ENCODE measurements at regions not wholly inside any gene's neighbourhood (a gene's known extent, or its start where the extent isn't known, plus 50 kb on each side); places are given as distances from the start of the nearest gene placed in this dataset.

DNA sequence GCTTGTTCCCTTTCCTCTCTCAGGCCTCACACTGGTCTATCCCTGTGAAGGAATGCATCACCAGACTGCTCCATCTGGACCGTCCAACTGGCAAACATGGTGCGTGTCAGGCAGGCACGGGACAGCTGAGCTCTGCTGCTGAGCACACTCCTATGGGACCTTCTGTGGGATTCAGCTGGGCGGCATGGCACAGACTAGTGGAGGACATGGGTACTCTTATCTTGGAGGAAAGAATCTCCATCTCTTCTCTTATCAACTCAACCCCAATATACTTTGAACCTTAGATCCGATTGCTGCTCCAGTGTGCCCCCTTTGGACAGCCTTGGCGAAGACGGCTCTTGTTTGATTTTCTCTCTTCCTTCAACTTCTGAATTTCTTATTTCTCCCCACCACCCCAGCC lies 593.6 kb downstream of the ETS1 start:
- no TSS peak for BruUV-seq (replicated peaks)
- dilution Hi-C loops (cut with HindIII; ENCODE audit: low sequenced_read_pairs, unreplicated experiment) (no loop called here), intact Hi-C loops (cut with micrococcal nuclease) (no loop called here), in situ Hi-C loops (cut with MboI; ENCODE audit: low sequenced_read_pairs) (no loop called here)
- peak overlapping the region; percentile 38 for H2BK120ac ChIP-seq (ENCODE audit: low read depth, low read length)
- H2AK5ac ChIP-seq (ENCODE audit: low read depth, low read length), result peak overlapping the region; percentile 52; the same call in 1 of the 2 replicates
- H3K4me2 ChIP-seq (ENCODE audit: low read depth, low read length), result no peak overlapping the region
- peak overlapping the region in 1 of 2 experiments; percentile 62; a peak in 1 of 4 replicates for H4K8ac ChIP-seq (ENCODE audit: low read depth in 2 of 2, low read length in 2 of 2)
- no CpG with 5 or more reads among the region's 7 CpGs for WGBS, 2 experiments (ENCODE audit: extremely low coverage in 2 of 2, insufficient read length in 1 of 2)
- H3K9me3 ChIP-seq (ENCODE audit: control insufficient read depth, insufficient read depth, low read length), result no peaks in the 10 kb centered on the region
- H2AK9ac ChIP-seq (replicated peaks; ENCODE audit: low read depth, low read length, poor library complexity), result no peak overlapping the region
- H3K4me3 ChIP-seq (ENCODE audit: insufficient read depth, low read depth, low read length), result no peak overlapping the region
- no peak for DNase-seq
- H4K5ac ChIP-seq (ENCODE audit: low read depth, low read length), result peak overlapping the region; percentile 29; the same call in 1 of the 2 replicates
- no peaks in the 10 kb centered on the region for H3K79me1 ChIP-seq (ENCODE audit: low read depth in 1 of 2, low read length in 2 of 2)
- H3K27me3 ChIP-seq (ENCODE audit: control insufficient read depth, insufficient read depth, low read length), result no peaks in the 10 kb centered on the region
- H3K4me1 ChIP-seq (ENCODE audit: control insufficient read depth, insufficient read depth, low read length), result peaks cover 10% of the 10 kb centered on the region
- no peak for ATAC-seq (ENCODE audit: low read depth)
- peaks cover 3% of the 10 kb centered on the region; the same call in 1 of the 2 replicates for H3K9me1 ChIP-seq (ENCODE audit: insufficient read depth, low read length)
- ChIA-PET CTCF (no interaction called here), POLR2A (ENCODE audit: unreplicated experiment) (no interaction called here)
- no peaks in the 10 kb centered on the region for H4K20me1 ChIP-seq (ENCODE audit: insufficient read depth, low read length)
- H3K36me3 ChIP-seq (ENCODE audit: control insufficient read depth, insufficient read depth, low read length), result no peaks in the 10 kb centered on the region
- H3K23ac ChIP-seq (ENCODE audit: low read depth, low read length), result no peak overlapping the region
- H2AFZ ChIP-seq (replicated peaks; ENCODE audit: low read length, poor library complexity), result peak overlapping the region; percentile 25
- H3K27ac ChIP-seq (ENCODE audit: insufficient read depth, low read length), result no peak overlapping the region
- no peak overlapping the region for H3K9ac ChIP-seq (ENCODE audit: low read depth, low read length)
- TF ChIP-seq RCOR1 (IDR thresholded peaks at IDR 0.05; ENCODE audit: insufficient replicate concordance, low read length) (no peak), ELK1 (IDR thresholded peaks at IDR 0.05; ENCODE audit: borderline replicate concordance, low read depth, low read length) (no peak), MAZ (IDR thresholded peaks at IDR 0.05; ENCODE audit: borderline replicate concordance, low read depth, low read length) (no peak), POLR2A (IDR thresholded peaks at IDR 0.05; ENCODE audit: low read depth, low read length) (no peak), SMC3 (IDR thresholded peaks at IDR 0.05; ENCODE audit: low read depth, low read length) (no peak), FOS (IDR thresholded peaks at IDR 0.05; ENCODE audit: low read depth, low read length) (no peak), BHLHE40 (IDR thresholded peaks at IDR 0.05; ENCODE audit: low read depth, low read length) (no peak), RAD21 (IDR thresholded peaks at IDR 0.05; ENCODE audit: low read length) (no peak), RFX5 (IDR thresholded peaks at IDR 0.05; ENCODE audit: low read depth, low read length) (no peak), CHD1 (IDR thresholded peaks at IDR 0.05; ENCODE audit: low read depth, low read length) (no peak), MXI1 (IDR thresholded peaks at IDR 0.05; ENCODE audit: borderline replicate concordance, low read depth, low read length) (no peak), MAFK (IDR thresholded peaks at IDR 0.05; ENCODE audit: low read depth, low read length) (no peak), NFE2L2 (IDR thresholded peaks at IDR 0.05; ENCODE audit: low read depth, low read length) (no peak), CEBPB (IDR thresholded peaks at IDR 0.05; ENCODE audit: low read depth, low read length) (no peak)
- TF ChIP-seq, protein P1, sequence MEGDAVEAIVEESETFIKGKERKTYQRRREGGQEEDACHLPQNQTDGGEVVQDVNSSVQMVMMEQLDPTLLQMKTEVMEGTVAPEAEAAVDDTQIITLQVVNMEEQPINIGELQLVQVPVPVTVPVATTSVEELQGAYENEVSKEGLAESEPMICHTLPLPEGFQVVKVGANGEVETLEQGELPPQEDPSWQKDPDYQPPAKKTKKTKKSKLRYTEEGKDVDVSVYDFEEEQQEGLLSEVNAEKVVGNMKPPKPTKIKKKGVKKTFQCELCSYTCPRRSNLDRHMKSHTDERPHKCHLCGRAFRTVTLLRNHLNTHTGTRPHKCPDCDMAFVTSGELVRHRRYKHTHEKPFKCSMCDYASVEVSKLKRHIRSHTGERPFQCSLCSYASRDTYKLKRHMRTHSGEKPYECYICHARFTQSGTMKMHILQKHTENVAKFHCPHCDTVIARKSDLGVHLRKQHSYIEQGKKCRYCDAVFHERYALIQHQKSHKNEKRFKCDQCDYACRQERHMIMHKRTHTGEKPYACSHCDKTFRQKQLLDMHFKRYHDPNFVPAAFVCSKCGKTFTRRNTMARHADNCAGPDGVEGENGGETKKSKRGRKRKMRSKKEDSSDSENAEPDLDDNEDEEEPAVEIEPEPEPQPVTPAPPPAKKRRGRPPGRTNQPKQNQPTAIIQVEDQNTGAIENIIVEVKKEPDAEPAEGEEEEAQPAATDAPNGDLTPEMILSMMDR (conservative IDR thresholded peaks at IDR 0.05; ENCODE audit: low read depth, low read length), result no peak
- TF ChIP-seq, protein P2, sequence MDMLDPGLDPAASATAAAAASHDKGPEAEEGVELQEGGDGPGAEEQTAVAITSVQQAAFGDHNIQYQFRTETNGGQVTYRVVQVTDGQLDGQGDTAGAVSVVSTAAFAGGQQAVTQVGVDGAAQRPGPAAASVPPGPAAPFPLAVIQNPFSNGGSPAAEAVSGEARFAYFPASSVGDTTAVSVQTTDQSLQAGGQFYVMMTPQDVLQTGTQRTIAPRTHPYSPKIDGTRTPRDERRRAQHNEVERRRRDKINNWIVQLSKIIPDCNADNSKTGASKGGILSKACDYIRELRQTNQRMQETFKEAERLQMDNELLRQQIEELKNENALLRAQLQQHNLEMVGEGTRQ (IDR thresholded peaks at IDR 0.05; ENCODE audit: low read depth, low read length), result no peak
- peak overlapping the region; percentile 73; the same call in 1 of the 2 replicates for H4K91ac ChIP-seq (ENCODE audit: insufficient read depth, low read depth, low read length)
- no peak overlapping the region for H3K14ac ChIP-seq (replicated peaks; ENCODE audit: low read depth, low read length)
- H3K4ac ChIP-seq (ENCODE audit: low read depth, low read length), result no peak overlapping the region
- peak overlapping the region; percentile 1 for H2BK5ac ChIP-seq (ENCODE audit: low read depth, low read length, poor library complexity, severe bottlenecking)
- H2BK20ac ChIP-seq (ENCODE audit: low read depth, low read length), result peak overlapping the region; percentile 17; the same call in 1 of the 2 replicates
- peak overlapping the region; percentile 41; the same call in 1 of the 2 replicates for H3K18ac ChIP-seq (ENCODE audit: low read depth, low read length)
- no peak overlapping the region for H3K56ac ChIP-seq (ENCODE audit: extremely low read depth, insufficient read depth, low read length)
- 0 out of 3 replicates have a peak overlapping the region, but pooled peaks have one; percentile 93 for H2BK15ac ChIP-seq (ENCODE audit: low read depth, low read length)
